22Rv1 (cell line): ENCODE measurements at regions not wholly inside any gene's neighbourhood (a gene's known extent, or its start where the extent isn't known, plus 50 kb on each side); places are given as distances from the start of the nearest gene placed in this dataset.

ENCODE experiments used
- CTCF ChIP-seq: fragments of 450-650 bp; IDR thresholded peaks from 2 replicates; pipeline ENCODE4 v1.5.1; 2017; ENCODE audit warnings: mild to moderate bottlenecking
- ZFX ChIP-seq: fragments of 450-650 bp; IDR thresholded peaks from 2 replicates; pipeline ENCODE4 v1.6.1; 2017; ENCODE audit warnings: antibody characterized with exemption, borderline replicate concordance

- no peak for TF ChIP-seq CTCF
- TF ChIP-seq ZFX = no peak
Observed at GRCh38 chr16:65760874-65761273, 605.6 kb upstream of the CDH5 start.
